HG02678 (cell line): ENCODE measurements at regions not wholly inside any gene's neighbourhood (a gene's known extent, or its start where the extent isn't known, plus 50 kb on each side); places are given as distances from the start of the nearest gene placed in this dataset.

Experiments
- ATAC-seq: cut with Tn5 transposase; IDR thresholded peaks from one replicate; pipeline ENCODE4 v1.9.1; 2021; ENCODE audit warnings: mild to moderate bottlenecking, moderate library complexity; ENCODE audit not compliant: unreplicated experiment

DNA sequence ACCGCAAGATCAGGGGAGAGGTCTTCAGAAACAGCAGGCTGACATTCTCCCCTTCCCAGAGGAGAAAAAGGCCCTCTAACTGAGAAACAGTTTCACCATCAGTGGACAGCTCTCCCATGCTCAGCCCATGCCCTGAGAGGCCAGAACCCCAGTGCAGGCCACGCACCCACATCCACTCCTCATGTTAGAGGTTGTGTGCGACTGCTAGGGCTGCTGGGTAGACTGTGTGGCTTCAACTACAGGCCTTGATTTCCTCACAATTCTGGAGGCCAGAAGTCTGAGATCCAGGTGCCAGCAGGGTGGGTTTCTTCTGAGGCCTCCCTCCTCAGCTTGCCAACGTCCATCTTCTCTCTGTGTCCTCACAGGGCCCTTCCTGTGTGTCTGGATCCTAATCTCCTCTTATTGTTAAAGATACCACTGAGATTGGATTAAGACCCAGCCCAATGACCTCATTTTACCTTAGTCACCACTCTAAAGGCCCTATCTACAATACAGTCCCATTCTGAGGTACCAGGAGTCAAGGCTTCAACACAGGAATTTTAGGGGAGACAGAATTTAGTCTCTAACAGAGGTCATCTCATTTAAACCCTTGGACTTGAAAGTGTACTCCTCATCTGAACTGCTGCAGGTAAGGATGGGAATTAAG lies 67.7 kb upstream of the CD93 start:
- no peak for ATAC-seq

DNA sequence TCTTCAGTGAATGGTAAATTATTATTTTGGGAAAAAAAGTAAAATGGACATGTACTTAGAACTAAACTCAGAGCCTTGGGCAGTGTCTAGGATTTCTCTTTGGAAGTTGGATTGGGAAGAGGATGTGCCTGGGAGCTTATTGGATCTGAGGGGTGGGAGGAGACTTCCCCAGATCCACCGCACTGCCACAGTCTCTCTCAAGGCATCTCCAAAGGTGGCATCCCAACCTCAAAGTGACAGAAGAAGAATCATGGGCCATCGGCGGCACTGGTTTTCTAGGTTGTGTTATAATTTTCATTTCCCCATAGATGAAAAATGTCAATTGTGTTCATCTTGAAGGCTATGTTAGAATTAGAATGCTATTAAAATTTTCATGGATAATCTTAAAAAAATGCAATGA lies 66.8 kb upstream of the CD93 start:
- no peak for ATAC-seq

DNA sequence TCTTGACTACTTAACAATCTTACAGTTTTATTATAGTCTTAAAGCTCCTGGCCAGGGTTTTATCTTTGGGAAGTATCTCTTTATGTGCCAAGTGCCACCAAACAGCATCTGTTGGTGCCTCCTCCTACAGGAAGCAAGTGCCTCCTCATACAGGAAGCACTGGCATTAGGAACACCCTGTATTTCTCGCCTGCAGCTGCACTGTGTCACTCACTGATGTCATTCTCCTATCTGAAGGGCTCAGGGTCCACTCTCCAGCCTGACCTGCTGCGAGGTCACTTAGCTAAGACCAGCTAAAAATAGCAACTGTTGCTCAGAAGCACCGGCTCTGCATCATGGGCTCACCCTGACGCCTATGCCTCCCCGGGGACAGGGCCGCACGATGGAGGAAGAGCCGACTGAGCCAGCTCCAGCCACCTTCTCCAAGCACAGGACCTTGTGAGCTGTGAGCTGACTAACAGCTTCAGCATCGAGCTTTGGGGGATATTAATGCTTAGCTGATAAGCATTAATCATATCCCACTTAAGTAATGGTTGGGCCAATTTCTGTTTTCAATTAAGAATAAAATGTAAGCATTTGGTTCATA lies 66.3 kb upstream of the CD93 start:
- no peak for ATAC-seq

DNA sequence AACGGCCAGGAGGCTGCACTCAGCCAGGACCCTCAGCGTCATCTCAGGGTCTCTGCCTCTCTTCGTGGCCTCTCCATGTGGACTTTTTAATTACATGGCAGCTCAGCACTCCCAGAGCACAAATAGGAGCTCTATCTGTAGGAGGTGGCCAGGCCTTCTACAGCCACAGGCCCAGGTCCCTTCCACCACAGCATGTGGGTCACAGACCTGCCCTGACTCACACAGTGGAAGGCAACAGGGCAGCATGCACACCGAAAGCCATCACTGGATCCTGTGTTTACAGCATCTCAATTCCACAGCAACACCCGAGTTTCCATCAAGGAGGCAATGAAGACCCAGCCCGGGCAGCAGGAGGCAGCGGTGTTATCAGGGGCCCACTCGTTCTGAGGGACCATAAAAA lies 65.8 kb upstream of the CD93 start:
- ATAC-seq = no peak

DNA sequence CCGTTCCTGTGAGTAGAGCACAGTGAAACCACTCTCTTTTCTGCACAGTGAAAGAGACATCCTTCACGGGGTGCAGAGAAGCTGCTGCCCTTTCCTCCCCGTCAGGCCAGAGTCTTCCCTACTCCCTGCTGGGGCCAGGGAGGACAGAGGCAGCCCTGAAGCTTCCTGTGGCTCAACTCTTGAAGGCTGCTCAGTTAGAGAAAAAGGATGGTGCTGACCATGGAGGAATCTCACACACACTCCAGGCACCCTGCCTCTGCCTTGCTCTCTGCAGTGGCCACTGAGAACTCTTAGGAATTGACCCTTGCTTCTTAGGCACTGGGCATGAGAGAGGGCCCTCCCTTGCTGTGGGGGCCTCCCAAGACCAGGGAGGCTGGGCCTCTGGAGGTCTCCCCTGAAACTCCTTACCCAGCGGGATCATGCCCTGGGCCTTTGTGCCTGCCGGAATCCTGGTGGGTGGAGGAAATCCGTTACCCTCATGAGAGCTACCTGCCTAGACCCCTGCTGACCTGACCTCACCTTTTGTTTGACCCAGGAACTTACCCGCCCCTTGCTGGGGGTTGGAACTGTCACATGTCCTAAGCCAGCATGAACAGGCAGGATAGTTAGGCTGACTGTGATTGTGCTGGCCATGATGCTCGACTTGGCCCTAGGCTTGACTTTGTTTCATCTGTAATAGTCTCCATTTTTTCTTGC lies 65.0 kb upstream of the CD93 start:
- ATAC-seq = no peak

DNA sequence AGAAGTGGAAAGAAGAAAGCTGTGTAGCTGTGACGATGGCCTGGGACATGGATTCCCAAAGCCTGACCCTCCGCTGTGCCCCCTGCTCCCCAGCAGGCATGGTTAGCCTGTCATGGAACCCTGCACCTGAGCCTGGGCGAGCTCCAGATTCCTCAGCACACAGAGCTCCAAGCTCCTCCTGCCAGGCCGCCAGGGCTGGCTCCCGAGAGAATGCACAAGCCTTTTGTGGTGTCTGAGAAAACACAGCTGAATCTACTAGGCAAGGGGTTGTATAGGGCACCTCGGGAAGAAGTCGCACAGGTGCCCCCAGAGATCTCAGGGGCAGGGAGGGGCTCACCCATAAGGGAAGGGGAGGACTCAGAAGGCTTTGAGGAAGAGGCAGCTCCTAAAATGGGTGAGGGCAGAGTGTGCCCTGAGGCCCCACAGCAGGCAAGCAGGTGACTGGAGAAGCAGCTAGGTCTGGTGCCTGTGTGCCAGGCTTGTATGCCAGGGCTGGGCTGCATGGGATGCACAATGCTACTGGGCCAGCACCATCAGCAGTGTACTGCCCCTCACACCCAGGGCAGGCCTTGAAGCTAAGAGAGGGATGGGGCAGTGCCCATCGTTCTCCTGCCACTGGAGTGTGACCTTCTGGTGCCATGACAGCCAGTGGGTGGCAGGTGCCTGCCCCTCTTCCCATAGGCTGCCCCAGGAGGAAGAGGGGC lies 64.3 kb upstream of the CD93 start:
- ATAC-seq = no peak

DNA sequence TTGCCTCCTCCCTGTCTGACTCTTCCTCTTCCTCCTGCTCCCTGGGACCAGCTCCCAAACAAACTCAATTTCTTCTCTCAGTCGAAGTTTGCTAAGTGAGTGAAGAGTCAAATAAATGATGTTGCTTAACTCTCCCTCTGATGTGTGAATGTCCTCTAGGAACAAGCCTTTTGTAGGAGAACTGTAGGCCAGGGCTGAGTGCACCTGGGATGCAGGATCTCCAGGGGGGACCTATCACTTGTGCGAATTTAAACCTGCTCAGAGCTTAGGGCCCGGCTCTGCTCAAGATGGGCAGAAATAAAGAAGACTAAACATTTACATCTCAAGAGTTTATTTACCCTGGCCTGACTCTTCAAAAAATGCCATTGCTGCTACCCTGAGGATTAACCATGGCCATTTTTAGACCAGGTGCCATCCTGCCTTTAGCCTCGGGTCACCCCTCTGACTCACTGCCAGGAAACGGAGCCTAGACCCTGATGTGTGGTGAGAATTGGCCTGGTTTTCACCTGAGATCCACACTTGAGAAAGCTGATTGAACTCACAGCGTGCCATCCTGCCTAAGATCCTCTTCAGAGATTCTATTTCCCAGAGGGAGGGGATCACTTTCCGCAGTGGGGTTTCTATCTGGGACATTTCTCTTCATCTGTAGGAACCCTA lies 63.6 kb upstream of the CD93 start:
- no peak for ATAC-seq

DNA sequence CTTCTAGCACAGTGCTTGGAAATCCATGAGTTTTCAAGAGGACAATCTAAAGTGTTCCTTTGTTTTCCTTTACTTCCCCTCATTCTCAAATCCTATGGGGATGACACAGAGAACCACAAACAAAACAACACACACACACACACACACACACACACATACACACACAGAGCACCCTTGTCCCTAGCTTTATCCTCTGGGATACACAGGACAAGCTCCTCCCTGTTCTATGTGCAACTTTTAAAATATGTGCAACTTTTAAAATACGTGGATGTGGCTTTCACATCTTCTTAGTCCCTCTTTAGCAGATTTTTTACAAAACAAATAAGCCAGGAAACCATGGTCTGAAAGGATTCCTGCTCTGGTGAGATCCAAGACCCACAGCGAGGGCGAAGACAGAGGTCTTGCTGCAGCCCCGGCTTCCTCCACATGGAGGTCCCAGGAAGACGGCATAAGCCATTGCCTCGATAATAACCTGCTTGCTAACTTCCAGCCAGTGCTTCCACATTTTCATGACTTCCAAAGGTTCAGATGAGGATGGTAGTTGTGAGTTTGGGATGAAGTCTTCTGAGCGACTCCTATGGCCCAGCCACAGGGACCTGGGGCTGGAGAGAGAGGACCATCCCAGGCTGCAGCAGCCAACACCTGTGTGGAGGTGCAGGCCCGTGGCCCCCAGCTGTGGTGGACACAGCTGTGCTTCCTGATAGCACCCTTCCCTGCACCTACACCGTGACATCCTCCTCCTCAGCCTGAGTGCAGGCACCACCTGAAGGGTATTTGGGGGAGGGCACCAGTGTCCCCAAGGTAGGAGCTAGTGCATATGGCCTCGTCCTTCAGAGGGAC lies 62.8 kb upstream of the CD93 start:
- ATAC-seq = no peak

DNA sequence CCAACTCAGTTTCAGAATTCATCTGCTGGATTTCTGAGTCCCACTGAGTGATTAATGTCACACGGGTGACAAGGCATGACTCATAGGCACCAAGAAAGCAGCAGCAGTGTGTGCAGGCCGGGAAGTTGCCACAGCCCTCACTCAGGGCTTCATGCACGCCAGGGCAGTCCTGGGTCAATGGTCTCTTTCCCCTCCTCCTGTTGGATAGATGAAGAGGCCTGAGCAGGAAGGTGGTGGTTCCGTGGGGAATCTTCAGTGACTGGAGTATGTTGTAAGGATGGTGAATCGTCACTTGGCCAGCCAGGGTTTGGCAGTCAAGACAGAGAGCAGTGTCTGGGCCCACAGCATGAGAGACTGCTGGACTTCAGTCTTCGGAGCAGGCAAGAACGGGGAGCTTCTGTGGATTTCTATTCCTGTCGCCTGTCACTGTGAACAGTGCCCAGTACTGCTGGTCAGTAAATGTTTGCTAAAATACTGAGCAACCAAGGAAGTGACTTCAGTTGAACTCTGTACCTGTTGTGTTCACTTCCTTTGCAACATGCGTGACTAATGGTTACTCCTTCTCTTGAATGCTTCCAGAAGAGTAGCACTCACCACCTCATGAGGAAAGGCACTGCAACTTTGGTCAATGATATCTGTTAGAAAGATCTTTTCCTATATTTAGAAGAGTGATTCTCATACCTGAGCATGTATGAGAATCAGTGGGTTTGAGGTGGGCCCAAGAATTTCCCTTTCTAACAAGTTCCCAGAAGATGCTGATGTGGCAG lies 62.0 kb upstream of the CD93 start:
- ATAC-seq = peak; percentile 53

DNA sequence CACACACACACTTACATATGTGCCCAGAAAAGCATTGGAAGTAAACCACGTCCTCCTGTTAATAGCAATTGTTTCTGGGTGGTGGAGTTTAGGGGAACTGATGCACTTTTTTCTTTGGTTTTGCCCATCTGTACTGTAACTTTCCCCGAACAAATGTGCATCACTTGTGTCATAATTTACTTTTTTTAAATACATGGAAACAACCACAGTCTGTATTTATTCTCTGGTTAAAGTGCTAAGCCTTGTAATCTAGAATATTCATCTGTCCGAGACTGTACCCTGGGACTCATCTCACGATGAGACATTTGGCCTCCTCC lies 61.5 kb upstream of the CD93 start:
- ATAC-seq = no peak

DNA sequence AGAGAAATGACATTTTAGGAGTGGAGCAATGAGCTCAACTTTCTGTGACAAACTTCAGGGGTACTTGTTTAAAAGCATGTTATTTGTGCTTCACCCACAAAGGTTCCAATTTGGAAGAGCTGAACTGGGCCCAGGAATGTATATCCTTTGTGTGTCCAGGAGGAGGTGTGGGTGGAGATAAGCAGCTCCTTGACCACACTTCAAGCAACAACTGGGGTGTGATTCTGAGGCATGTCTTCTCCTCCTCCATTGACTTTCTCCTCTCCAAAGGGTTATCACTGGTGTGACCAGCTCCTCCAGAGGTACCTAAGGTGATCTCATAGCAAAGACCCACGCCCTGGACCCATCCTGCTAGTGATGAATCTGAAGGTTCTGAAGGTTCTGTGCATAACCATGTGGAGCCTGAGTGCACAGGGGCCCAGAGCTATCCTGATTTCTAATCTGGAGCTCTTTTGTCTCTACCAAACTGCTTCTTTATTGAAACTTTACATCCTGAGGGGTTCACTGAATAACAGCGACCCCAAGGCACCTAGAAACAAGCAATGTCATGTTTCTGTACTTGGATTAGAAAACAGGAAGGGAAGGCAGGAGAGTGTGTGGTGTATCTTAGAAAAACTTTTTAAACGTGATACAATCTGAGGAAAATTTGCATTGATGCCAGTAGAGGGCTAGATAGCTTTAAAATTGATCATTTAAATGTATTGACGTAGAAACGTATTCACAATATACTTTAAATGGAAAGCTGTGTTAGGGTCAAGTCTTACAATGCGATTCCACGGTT lies 60.9 kb upstream of the CD93 start:
- ATAC-seq = no peak

DNA sequence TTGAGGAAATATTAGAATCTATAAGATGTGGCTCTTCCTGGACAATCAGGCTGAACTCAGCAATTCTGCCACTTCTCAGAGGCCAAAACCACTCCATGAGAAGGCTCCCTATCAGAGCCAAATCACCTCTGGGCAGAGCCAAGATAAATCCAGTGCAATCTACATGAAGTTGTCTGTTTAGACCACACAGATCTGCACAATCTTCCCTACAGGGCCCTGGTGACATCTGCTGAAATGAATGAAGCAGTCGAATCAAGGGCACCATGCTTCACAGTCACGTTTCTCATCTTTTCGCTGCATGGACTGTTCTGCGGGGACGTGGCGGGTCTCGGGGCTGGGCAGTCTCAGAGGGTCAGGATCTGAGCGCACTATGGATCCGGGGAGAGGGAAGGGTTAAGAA lies 60.1 kb upstream of the CD93 start:
- ATAC-seq = no peak

DNA sequence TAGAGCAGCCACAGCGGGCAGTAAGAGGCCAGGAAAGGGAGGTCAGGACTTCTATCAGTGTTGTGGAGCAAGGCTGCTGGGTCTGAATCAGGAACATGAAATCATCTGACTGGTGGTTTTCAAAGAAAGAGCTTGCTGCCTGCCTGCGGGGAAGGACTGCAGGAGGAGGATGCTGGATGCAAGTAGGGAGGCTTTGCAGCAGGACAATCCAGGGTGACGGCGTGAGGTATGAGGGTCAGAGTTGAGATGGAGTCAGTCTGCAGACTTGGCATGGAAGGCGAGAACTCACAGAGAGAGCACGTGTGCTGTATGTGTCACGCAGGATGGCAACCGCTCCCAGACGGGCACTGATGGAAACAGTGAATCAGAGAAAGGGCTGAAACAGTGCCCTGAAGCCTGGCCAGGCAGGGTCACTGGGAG lies 59.2 kb upstream of the CD93 start:
- ATAC-seq = no peak

DNA sequence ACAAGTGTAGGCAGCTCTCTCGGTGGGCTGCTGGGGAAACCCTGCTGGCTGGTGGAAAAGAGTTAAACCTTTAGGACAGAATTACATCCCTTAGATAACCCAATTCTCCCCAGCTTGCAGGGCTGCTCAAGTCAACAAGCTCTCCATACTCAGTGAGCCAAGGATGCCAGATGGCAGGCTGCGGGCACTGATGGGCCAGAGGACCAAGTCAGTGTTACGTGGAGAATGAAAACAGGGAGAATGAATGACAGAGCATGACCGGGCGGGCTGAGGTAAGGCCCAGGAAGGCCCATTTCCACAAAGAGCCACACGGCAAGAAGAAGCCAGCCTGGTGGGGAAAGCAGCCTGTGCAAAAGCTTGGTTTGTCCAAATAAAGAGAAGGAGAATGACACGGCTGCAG lies 58.7 kb upstream of the CD93 start:
- ATAC-seq = no peak

DNA sequence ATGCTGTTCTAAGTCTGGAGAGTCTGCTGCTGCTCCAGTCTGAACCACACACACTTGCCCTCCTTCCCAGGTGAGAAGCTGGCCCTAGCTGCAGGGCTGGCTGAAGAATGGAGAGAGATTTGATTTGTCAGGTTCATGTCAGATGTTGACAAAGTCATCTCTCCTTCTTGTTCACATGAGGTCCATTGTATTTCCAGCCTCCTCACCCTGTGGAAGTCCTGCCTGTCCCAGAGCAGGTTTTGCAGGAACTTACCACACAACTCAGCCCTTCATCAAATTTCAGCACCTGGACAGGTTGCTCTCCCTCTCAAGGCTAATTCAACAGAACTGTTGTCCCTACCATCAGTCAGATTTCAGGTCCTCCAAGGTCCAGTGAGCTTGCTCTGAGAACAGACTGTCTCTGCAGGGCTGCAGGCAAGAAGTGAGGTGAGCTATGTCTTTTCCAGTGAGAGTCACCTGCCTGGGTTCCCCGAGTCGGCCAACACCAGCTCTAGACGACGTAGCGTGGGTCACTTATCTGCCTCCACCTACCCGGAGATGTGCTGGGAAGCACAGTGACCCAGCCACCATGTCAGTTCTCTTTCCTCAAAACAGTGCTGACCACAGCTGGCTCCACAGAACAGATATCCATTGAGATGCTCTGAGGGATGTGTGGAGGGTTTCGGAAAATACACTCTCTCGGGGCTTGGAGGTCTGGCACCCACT lies 58.0 kb upstream of the CD93 start:
- ATAC-seq = no peak

DNA sequence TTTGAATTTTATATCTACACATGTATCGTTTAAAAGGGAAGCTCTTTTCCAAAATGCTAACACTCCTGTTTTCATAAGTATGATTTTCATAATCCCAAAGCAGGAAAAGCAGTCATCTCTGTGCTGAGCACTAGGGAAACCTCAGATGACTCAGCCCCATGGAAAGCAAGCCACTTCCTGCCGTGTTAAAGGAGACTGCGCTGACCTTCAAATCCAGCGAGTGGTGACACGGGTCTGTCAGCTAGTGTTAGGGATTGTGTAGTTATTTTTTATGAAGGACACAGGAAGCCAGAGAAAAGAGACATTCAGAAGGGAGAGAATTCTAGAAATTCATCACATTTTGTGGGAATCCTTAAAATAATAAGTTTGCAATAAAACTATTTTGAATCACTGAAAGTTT lies 57.0 kb upstream of the CD93 start:
- ATAC-seq = no peak

DNA sequence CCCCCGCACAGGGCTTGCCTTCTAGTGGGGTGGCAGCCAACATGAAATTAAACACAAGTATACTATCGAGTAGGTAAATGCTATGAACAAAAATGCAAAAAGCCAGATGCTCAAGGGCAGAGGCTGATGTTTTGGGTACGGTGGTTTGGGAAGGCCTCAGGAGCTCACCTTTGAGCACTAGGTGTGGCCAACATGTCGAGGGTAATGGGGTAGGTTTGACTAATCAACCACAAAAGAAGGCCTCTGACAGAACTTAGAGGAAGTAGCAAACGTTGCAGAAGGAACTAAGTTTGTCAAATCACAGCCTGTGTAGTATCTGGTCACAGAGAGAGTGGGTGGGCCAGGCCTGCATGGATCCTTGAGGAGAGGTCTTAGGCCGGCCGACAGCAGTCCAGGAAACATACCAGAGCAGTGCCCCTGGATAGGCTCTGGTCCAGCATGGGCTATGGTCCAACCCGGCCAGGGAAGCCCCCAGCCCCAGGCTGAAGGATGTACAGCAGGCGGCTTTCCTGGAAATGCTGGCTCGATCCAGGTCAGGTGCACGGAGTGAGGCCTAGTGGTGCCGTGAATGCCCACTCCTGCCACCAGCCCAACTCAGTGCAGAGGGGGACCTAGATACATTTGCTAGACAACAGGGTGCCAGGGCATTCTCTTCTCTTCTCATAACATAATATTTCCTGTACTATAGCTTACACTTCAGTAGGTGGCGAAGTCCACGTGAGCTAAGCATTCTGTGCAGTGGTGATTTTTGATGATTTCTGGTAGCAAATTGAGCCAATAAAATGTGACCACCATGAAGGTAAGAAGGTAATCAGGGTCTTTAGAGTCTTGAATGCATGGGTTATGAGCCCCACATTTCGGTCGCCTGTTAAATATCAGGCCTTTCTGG lies 56.3 kb upstream of the CD93 start:
- ATAC-seq = peak; percentile 53
